Uterus (tissue), 2 donors: ENCODE measurements at regions not wholly inside any gene's neighbourhood (a gene's known extent, or its start where the extent isn't known, plus 50 kb on each side); places are given as distances from the start of the nearest gene placed in this dataset.

Experiments
- CTCF ChIP-seq, 4 experiments: fragments of 200-600 bp in 2 of 4; fragments of 450-650 bp in 2 of 4; sonication (generic) in 2 of 4; IDR thresholded peaks; one replicate each; pipeline ENCODE4 v1.5.1; 2016 to 2019; ENCODE audit warnings: antibody characterized with exemption in 4 of 4, mild to moderate bottlenecking in 2 of 4, moderate library complexity in 1 of 4
- POLR2A ChIP-seq, 2 donors: fragments of 450-650 bp; IDR thresholded peaks; one replicate each; pipeline ENCODE4 v1.6.1; 2016; ENCODE audit warnings: antibody characterized with exemption in 2 of 2, mild to moderate bottlenecking in 1 of 2, moderate library complexity in 1 of 2

GRCh38 chr4:89610236-89610635 is 226.7 kb downstream of the SNCA start:
- TF ChIP-seq POLR2A (IDR thresholded peaks at IDR 0.05) (no peak), CTCF (IDR thresholded peaks at IDR 0.05) (no peak)
